Stimulated activated CD4-positive, alpha-beta T cell treated with anti-CD3 and anti-CD28 coated beads, Interleukin-1b, Interleukin-23, amount 100 ng/mL, for 4 hours (primary cell): ENCODE measurements at regions not wholly inside any gene's neighbourhood (a gene's known extent, or its start where the extent isn't known, plus 50 kb on each side); places are given as distances from the start of the nearest gene placed in this dataset.
"Not testable (repeated sequence)": the region's sequence is repeated elsewhere in the genome, so short reads cannot be mapped to it uniquely, and the experiment has no call there.

Source experiments
- DNase-seq, 2 donors: peaks; one replicate each; pipeline ENCODE4 v3.0.0-alpha.2; 2020; ENCODE audit warnings: low read depth in 2 of 2

GRCh38 chr1:25022361-25023189 lies 92.5 kb upstream of the RUNX3 start:
- DNase-seq: peak; percentile 81 to 84

- DNase-seq: no peak
These were observed 91.6 kb upstream of the RUNX3 start for GRCh38 chr1:25021591-25022215.

- no peak for DNase-seq
These were observed 90.9 kb upstream of the RUNX3 start for GRCh38 chr1:25020851-25021590.

GRCh38 chr1:25020173-25020845 lies 90.2 kb upstream of the RUNX3 start:
- no peak for DNase-seq

GRCh38 chr1:25019337-25020172 lies 89.5 kb upstream of the RUNX3 start:
- DNase-seq: no peak

- DNase-seq: no peak
These were observed 88.9 kb upstream of the RUNX3 start for GRCh38 chr1:25018943-25019336.

- DNase-seq: no peak
These were observed 88.1 kb upstream of the RUNX3 start for GRCh38 chr1:25018110-25018735.

- DNase-seq: no peak
These were observed 87.5 kb upstream of the RUNX3 start for GRCh38 chr1:25017436-25018109.

- no peak for DNase-seq
These were observed 83.2 kb upstream of the RUNX3 start for GRCh38 chr1:25012966-25013962.

GRCh38 chr1:25011943-25012638 lies 82.0 kb upstream of the RUNX3 start:
- DNase-seq: no peak

- DNase-seq: no peak
These were observed 81.2 kb upstream of the RUNX3 start for GRCh38 chr1:25011275-25011674.

GRCh38 chr1:25009671-25010262 lies 79.7 kb upstream of the RUNX3 start:
- DNase-seq: no peak

- no peak for DNase-seq
These were observed 78.1 kb upstream of the RUNX3 start for GRCh38 chr1:25008192-25008485.

- not testable (repeated sequence) for DNase-seq
These were observed 77.5 kb upstream of the RUNX3 start for GRCh38 chr1:25007390-25008191.

- no peak for DNase-seq
These were observed 76.7 kb upstream of the RUNX3 start for GRCh38 chr1:25006770-25007169.

- DNase-seq: no peak
These were observed 74.3 kb upstream of the RUNX3 start for GRCh38 chr1:25004355-25004754.
